H1 (cell line): ENCODE measurements at regions not wholly inside any gene's neighbourhood (a gene's known extent, or its start where the extent isn't known, plus 50 kb on each side); places are given as distances from the start of the nearest gene placed in this dataset.

ENCODE experiments used
- CTCF ChIA-PET: fragments of 300-600 bp; sonication (Branson Sonifier 250); formaldehyde crosslinking; loops from one replicate; lab custom pipeline; 2021; ENCODE audit not compliant: partially characterized antibody; lab: Charles Lee
- POLR2A ChIA-PET: fragments of 300-600 bp; sonication (Branson Sonifier 250); formaldehyde crosslinking; loops from one replicate; lab custom pipeline; 2021; ENCODE audit warnings: inconsistent platforms; ENCODE audit not compliant: partially characterized antibody; lab: Charles Lee
- DNase-seq, 2 experiments: peaks; one replicate each; pipeline versions ENCODE4 v3.0.0 to v3.0.0-alpha.2; 2010 to 2022; ENCODE audit warnings: low spot score in 2 of 2, low read depth in 1 of 2, mixed read lengths in 1 of 2
- FAIRE-seq: peaks from 2 replicates; lab custom pipeline; 2011; peaks lifted over from hg19 to GRCh38; lab: Jason Lieb, UNC
- H2AFZ ChIP-seq: 2 replicates; pipeline ENCODE4 v1.8.1; 2012; ENCODE audit warnings: low read length, inconsistent platforms
- H2AK5ac ChIP-seq: 2 replicates; pipeline ENCODE4 v1.6.1; 2013; ENCODE audit warnings: low read depth, low read length
- H2BK120ac ChIP-seq: replicated peaks from 2 replicates; pipeline ENCODE3; 2013; ENCODE audit warnings: low read depth, low read length, inconsistent platforms
- H2BK12ac ChIP-seq: 2 replicates; pipeline ENCODE4 v1.6.1; 2013; ENCODE audit warnings: low read depth, low read length
- H2BK15ac ChIP-seq: 2 replicates; pipeline ENCODE4 v1.6.1; 2013; ENCODE audit warnings: low read length
- H2BK20ac ChIP-seq: 2 replicates; pipeline ENCODE4 v1.6.1; 2013; ENCODE audit warnings: low read length
- H2BK5ac ChIP-seq: 2 replicates; pipeline ENCODE4 v1.6.1; 2013; ENCODE audit warnings: low read depth, low read length
- H3K14ac ChIP-seq: 2 replicates; pipeline ENCODE4 v1.6.1; 2013; ENCODE audit warnings: inconsistent platforms; ENCODE audit not compliant: insufficient read length
- H3K18ac ChIP-seq: 2 replicates; pipeline ENCODE4 v1.6.1; 2013; ENCODE audit warnings: low read length; ENCODE audit errors: extremely low read depth
- H3K23ac ChIP-seq: 2 replicates; pipeline ENCODE4 v1.6.1; 2013; ENCODE audit warnings: inconsistent platforms; ENCODE audit not compliant: insufficient read length
- H3K23me2 ChIP-seq: 2 replicates; pipeline ENCODE4 v1.6.1; 2013; ENCODE audit warnings: low read depth, low read length
- H3K27ac ChIP-seq: 2 replicates; pipeline ENCODE4 v1.6.1; 2011; ENCODE audit warnings: low read depth, low read length, inconsistent platforms
- H3K27me3 ChIP-seq, 4 experiments: replicated peaks in 1 of 4; 1 replicate in 1 of 4; 2 replicates in 3 of 4; pipeline versions ENCODE4 v1.6.1 to v1.8.1; 2011 to 2013; ENCODE audit warnings: low read length in 3 of 4, mild to moderate bottlenecking in 3 of 4, inconsistent platforms in 2 of 4, mixed read lengths in 2 of 4, moderate library complexity in 1 of 4; ENCODE audit not compliant: control insufficient read depth in 3 of 4, insufficient read depth in 3 of 4; ENCODE audit errors: extremely low read depth in 1 of 4
- H3K36me3 ChIP-seq, 4 experiments: 2 replicates each; pipeline versions ENCODE4 v1.6.1 to v1.8.1; 2011 to 2013; ENCODE audit warnings: mild to moderate bottlenecking in 4 of 4, low read length in 3 of 4, moderate library complexity in 2 of 4, control low read depth in 1 of 4, inconsistent platforms in 1 of 4; ENCODE audit not compliant: insufficient read depth in 4 of 4, control insufficient read depth in 2 of 4
- H3K4ac ChIP-seq: replicated peaks from 2 replicates; pipeline ENCODE3; 2013; ENCODE audit warnings: low read length, low read depth, mixed read lengths, inconsistent platforms; ENCODE audit not compliant: insufficient read length
- H3K4me1 ChIP-seq, 4 experiments: replicated peaks in 1 of 4; 1 replicate in 1 of 4; 2 replicates in 3 of 4; pipeline versions ENCODE4 v1.6.1 to v1.8.1; 2011 to 2013; ENCODE audit warnings: low read length in 3 of 4, inconsistent platforms in 2 of 4, mixed read lengths in 1 of 4; ENCODE audit not compliant: insufficient read depth in 4 of 4, control insufficient read depth in 3 of 4
- H3K4me2 ChIP-seq, 2 experiments: 2 replicates each; pipeline versions ENCODE4 v1.6.1 to v1.8.1; 2011 to 2013; ENCODE audit warnings: low read depth in 2 of 2, low read length in 2 of 2, control low read depth in 1 of 2, inconsistent platforms in 1 of 2, mild to moderate bottlenecking in 1 of 2; ENCODE audit not compliant: insufficient read depth in 1 of 2
- H3K4me3 ChIP-seq, 4 experiments: fragments of 200-600, 300-600 bp in 1 of 4; sonication (generic), shearing (Covaris generic), sonication (Bioruptor Twin) in 1 of 4; 2 replicates each; pipeline versions ENCODE4 v1.5.1 to v1.8.1; 2011 to 2016; ENCODE audit warnings: low read length in 4 of 4, low read depth in 3 of 4, control low read depth in 2 of 4, inconsistent platforms in 2 of 4, mild to moderate bottlenecking in 2 of 4, mixed read lengths in 1 of 4, moderate library complexity in 1 of 4; ENCODE audit not compliant: insufficient read depth in 2 of 4; ENCODE audit errors: extremely low read depth in 1 of 4
- H3K56ac ChIP-seq: replicated peaks from 2 replicates; pipeline ENCODE3; 2013; ENCODE audit warnings: low read depth, mild to moderate bottlenecking, mixed read lengths, low read length, inconsistent platforms; ENCODE audit not compliant: insufficient read length
- H3K79me1 ChIP-seq: 2 replicates; pipeline ENCODE4 v1.6.1; 2013; ENCODE audit warnings: low read depth, low read length, control low read depth
- H3K79me2 ChIP-seq, 2 experiments: 2 replicates each; pipeline versions ENCODE4 v1.6.1 to v1.8.1; 2012 to 2013; ENCODE audit warnings: low read length in 2 of 2, mild to moderate bottlenecking in 2 of 2, inconsistent platforms in 1 of 2; ENCODE audit not compliant: insufficient read depth in 2 of 2, control insufficient read depth in 1 of 2
- H3K9ac ChIP-seq, 4 experiments: replicated peaks in 1 of 4; 1 replicate in 1 of 4; 2 replicates in 3 of 4; pipeline versions ENCODE4 v1.6.1 to v1.8.1; 2011 to 2013; ENCODE audit warnings: low read depth in 3 of 4, low read length in 3 of 4, control low read depth in 2 of 4, mild to moderate bottlenecking in 2 of 4, moderate library complexity in 2 of 4, inconsistent platforms in 1 of 4; ENCODE audit errors: extremely low read depth in 1 of 4
- H3K9me3 ChIP-seq, 2 experiments: 2 replicates each; pipeline versions ENCODE4 v1.6.1 to v1.8.1; 2012 to 2013; ENCODE audit warnings: mild to moderate bottlenecking in 2 of 2, moderate library complexity in 2 of 2, control low read depth in 1 of 2, inconsistent platforms in 1 of 2, low read depth in 1 of 2, low read length in 1 of 2, mixed read lengths in 1 of 2; ENCODE audit not compliant: insufficient read depth in 2 of 2
- H4K20me1 ChIP-seq, 2 experiments: replicated peaks in 1 of 2; 2 replicates each; pipeline versions ENCODE3 to v1.8.1; 2011 to 2013; ENCODE audit warnings: inconsistent platforms in 2 of 2, low read length in 2 of 2, mild to moderate bottlenecking in 1 of 2; ENCODE audit not compliant: insufficient read depth in 2 of 2, control insufficient read depth in 1 of 2
- H4K5ac ChIP-seq: 2 replicates; pipeline ENCODE4 v1.6.1; 2013; ENCODE audit warnings: low read length, low read depth, mixed read lengths, inconsistent platforms; ENCODE audit not compliant: insufficient read length
- H4K8ac ChIP-seq: 2 replicates; pipeline ENCODE4 v1.8.0; 2013; ENCODE audit warnings: mild to moderate bottlenecking, moderate library complexity, low read length, inconsistent platforms; ENCODE audit not compliant: insufficient read depth; ENCODE audit errors: extremely low read depth
- H4K91ac ChIP-seq: replicated peaks from 2 replicates; pipeline ENCODE3; 2013; ENCODE audit warnings: low read length, mixed read lengths, inconsistent platforms; ENCODE audit not compliant: insufficient read length
- JUND ChIP-seq: IDR thresholded peaks from 2 replicates; pipeline ENCODE4 v1.6.1; 2011; ENCODE audit warnings: mild to moderate bottlenecking, improper control_type of control experiment, low read length
- RBBP5 ChIP-seq: IDR thresholded peaks from 2 replicates; pipeline ENCODE4 v1.7.1; 2012; ENCODE audit warnings: low read depth, mild to moderate bottlenecking, inconsistent platforms, low read length, moderate library complexity, borderline replicate concordance
- WGBS, 2 experiments: shearing (Covaris generic) in 1 of 2; methylation state at CpG; one replicate each; pipeline versions ENCODE4 v1.1.6 to v1.1.7; 2013 to 2015; ENCODE audit warnings: low lambda C conversion rate in 2 of 2, mixed read lengths in 2 of 2, inconsistent platforms in 1 of 2, low coverage in 1 of 2, missing lambda C conversion rate in 1 of 2; ENCODE audit not compliant: insufficient replicate concordance in 2 of 2, insufficient coverage in 1 of 2, insufficient read length in 1 of 2; ENCODE audit errors: extremely low coverage in 1 of 2, missing lambda C conversion rate in 1 of 2; 5-methylcytosine and 5-hydroxymethylcytosine counted together

DNA sequence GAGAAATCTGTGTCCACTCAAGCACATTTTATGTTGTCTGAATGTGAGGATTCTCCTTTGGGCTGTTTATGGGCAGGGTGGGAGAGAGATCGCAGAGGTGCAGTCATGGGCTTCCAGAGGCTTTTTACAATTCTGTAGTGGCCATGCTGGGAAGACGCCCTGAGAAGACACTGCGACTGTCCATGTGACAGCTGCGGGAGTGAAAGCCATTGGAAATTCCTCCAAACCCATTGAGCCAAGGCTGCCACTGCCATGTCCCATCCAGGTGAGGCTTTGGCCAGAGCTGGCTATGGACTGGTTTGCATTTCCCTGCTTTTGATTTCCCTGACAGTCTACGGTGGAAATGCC, 216.9 kb upstream of the ECI2 start:
- FAIRE-seq = no peak
- H3K23me2 ChIP-seq = no peaks in the 10 kb centered on the region
- no peaks in the 10 kb centered on the region for H3K79me2 ChIP-seq
- TF ChIP-seq JUND = no peak
- no peak for TF ChIP-seq RBBP5
- H2AK5ac ChIP-seq = no peak overlapping the region
- no peak overlapping the region for H3K18ac ChIP-seq
- WGBS, 2 experiments = 93% methylated on average over 5 of the region's 5 CpGs; no CpG with 5 or more reads in 1 of the 2 experiments
- H2BK12ac ChIP-seq = no peak overlapping the region
- no peaks in the 10 kb centered on the region for H3K36me3 ChIP-seq
- H2BK15ac ChIP-seq = no peak overlapping the region; the same call in 1 of the 2 replicates
- H3K79me1 ChIP-seq = no peaks in the 10 kb centered on the region
- no peak overlapping the region for H2BK5ac ChIP-seq
- no peak overlapping the region for H4K91ac ChIP-seq
- no peaks in the 10 kb centered on the region for H4K20me1 ChIP-seq
- no peak overlapping the region for H2BK20ac ChIP-seq
- POLR2A ChIA-PET = no interaction called here
- H4K5ac ChIP-seq = no peak overlapping the region
- CTCF ChIA-PET = interaction anchor here (0.8 to 1.8 kb wide), 3 partner anchors 11 to 295 kb away, joined by 3 to 4 read pairs (median 4); no protein-coding TSS in a partner anchor
- no peak overlapping the region for H3K9ac ChIP-seq
- no peaks in the 10 kb centered on the region for H3K27me3 ChIP-seq
- H3K56ac ChIP-seq = no peak overlapping the region
- no peak overlapping the region for H4K8ac ChIP-seq
- no peak overlapping the region for H3K23ac ChIP-seq
- H3K14ac ChIP-seq = no peak overlapping the region
- H3K27ac ChIP-seq = no peak overlapping the region
- no peak overlapping the region for H3K4ac ChIP-seq
- H2BK120ac ChIP-seq = no peak overlapping the region
- H3K4me1 ChIP-seq = no peaks in the 10 kb centered on the region
- 0 out of 2 replicates have a peak overlapping the region, but pooled peaks have one; percentile 8 for H2AFZ ChIP-seq
- 0 out of 4 replicates have a peak, but pooled peaks cover 0 to 2% of the 10 kb centered on the region in 2 experiments for H3K9me3 ChIP-seq
- no peak for DNase-seq
- H3K4me2 ChIP-seq = no peak overlapping the region
- no peak overlapping the region for H3K4me3 ChIP-seq
